ENCODE measurements at regions not wholly inside any gene's neighbourhood (a gene's known extent, or its start where the extent isn't known, plus 50 kb on each side); places are given as distances from the start of the nearest gene placed in this dataset.
"Not testable (repeated sequence)": the region's sequence is repeated elsewhere in the genome, so short reads cannot be mapped to it uniquely, and the experiment has no call there.

DNA sequence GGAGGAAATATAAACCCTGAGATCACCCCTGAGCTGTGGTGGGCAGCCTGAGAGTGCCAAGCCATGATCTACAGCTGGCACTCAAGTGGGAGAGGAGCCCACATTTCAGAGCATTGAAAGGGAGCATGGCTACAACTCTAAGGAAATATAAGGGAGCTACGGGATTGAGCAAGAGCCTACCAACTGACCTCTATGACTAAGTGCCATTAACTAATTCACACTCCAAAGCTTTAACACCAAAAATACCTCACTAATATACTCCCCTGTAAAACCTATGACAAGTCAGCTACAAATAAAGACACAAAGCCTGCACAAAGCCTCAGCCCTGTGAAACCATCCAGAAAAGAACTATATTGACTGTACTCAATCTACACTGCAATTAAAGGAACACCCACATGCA lies 286.8 kb upstream of the RPS23 start:
- ATAC-seq (no peak), DNase-seq (no peak)
- intact Hi-C loops (cut with DNase I, micrococcal nuclease): no loop called here

DNA sequence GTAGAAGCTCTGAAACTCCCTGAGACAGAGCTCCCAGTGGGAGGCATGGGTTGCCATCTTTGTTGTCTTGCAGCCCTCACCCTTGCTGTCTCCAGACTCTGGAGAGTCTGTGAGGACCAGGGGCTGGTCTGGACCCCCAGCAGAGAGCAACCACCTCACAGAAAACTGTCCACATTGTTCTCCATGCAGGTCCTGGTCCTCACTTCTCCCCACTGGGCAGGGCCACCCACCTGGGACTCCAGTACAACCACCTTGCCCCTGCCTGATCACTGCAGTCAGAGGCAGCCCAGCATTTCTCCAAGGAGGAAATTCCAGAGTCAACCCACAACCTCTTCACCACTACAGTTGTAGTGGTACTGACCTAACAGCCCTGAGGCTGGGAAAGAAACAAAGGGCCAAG lies 285.6 kb upstream of the RPS23 start:
- no peak for DNase-seq
- intact Hi-C loops (cut with DNase I, micrococcal nuclease): no loop called here
- ATAC-seq: no peak

DNA sequence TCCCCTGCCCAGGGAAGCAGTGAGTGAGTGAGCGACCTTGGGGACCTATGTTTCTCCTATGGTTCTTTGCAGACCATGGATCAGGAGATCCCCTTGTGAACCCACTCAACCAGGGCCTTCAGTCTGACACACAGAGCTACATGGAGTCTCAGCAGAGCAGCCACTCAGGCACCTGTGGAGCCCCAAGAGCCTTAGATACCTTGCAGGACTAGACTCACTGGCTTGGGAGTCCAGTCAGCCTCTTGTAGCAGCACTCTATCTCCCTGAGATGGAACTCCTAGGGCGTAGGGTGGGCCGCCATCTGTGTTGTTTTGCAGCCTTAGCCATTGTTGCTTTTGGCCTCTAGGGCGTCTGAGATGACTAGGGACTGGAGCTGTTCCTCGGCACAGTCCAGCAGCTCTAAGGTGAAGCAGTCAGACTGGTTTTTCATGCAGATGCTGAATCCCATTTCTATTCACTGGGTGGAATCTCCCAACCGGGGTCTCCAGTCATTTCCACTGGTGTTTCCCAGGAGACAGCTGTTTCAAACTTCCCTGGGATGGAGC lies 284.6 kb upstream of the RPS23 start:
- DNase-seq: no peak
- ATAC-seq: no peak
- intact Hi-C loops (cut with DNase I, micrococcal nuclease): no loop called here

DNA sequence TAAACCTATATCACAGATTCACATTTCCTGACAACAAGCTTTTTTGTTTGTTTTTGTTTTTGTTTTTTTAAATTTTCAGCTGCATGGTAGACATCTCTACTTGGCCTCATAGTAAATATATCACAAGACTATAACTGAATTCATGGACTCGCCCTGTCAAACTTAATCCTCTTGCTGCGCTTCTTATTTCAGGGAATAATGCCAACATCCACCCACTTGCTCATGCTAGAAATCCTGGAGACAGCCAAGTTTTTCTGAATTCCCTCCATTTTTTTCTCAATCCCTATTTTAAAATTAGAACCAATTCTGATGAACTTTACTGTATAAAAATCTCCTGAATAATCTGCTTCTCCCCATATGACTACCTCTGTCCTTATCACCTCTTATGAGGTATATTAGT lies 283.6 kb upstream of the RPS23 start:
- no peak for DNase-seq
- intact Hi-C loops (cut with DNase I, micrococcal nuclease): no loop called here
- ATAC-seq: no peak

DNA sequence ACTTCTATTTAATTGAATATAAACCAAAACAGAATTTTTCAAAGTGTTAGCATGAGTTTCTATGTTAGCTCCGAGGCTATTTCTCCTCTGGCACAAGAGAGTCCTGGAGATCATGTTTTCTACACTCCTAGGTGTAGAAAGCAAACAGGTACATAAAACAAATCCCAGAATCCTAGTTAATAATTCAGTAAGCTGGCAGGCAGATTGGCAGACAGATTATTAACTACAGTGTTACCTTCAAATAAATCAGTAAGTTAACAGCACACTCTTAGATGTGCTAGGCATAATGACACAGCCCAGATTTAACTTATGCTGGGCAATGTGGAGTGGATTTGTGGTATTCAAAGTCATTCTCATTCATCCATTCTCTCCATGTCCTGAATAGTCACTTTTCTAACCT lies 282.8 kb upstream of the RPS23 start:
- ATAC-seq (no peak), DNase-seq (no peak)
- intact Hi-C loops (cut with DNase I, micrococcal nuclease): no loop called here

DNA sequence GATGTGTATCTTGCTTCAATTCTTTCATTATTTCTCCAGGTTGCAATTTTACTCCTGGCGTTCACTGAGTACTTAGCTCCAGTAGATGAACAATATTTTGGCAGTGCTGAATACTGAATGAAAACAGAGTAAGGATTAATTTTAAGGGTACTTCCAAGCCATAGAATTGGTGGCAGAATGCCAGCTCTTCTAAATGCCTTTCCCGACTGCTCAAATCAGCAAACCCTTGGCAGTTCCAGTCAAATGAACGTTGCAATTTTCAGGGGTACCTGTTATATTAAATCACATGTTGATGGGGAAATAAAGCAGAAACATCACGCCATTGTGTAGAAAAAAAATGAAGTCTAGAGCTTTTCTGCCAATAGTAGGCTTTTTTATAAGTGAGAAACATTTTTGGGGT lies 282.4 kb upstream of the RPS23 start:
- no peak for DNase-seq
- intact Hi-C loops (cut with DNase I, micrococcal nuclease): no loop called here
- no peak for ATAC-seq

DNA sequence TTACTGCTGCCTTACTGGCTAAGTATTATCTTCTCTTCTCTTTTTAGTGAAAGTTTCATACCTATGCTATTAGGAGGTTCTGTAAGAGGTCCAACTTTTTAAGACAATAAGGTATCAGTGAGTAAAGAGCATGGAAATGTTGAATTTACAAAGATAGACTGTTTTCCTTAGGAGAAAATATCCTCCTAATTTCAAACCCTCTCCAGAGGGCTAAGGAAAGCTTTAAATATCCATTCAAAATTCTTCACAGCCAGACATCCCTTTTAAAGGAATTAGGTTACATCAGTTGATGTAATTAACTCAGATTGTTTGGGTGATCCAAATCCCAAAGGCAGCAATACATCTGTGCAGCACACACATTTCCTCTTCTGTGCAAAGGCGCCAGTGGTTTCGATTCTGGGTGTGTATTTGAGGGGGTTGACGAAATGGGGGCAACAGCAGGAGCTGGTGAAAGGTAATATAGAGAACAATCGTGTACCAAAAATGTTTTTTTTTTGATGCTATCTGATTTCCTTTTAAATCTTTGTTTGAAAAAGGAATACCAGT lies 273.8 kb upstream of the RPS23 start:
- ATAC-seq: no peak
- intact Hi-C loops (cut with DNase I, micrococcal nuclease): no loop called here
- DNase-seq: no peak

DNA sequence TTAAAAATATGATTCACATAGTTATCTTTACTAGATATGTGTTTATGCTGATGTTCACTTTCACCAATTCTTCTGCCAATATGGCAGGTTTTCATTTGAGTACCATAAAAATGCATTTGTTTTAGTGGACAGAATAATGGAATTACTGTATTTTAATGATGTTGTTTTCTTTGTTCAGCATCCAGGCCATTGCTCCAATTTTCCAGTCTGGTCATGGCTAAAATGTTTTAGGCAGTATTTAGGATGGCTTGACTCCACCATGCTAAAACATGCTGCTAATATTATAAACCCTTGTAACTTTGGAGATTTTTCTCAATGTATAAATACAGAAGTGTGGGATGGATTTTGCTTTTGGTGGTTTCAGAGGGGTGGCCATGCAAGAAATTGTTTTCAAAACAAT lies 273.0 kb upstream of the RPS23 start:
- intact Hi-C loops (cut with DNase I, micrococcal nuclease): no loop called here
- DNase-seq (no peak), ATAC-seq (no peak)

DNA sequence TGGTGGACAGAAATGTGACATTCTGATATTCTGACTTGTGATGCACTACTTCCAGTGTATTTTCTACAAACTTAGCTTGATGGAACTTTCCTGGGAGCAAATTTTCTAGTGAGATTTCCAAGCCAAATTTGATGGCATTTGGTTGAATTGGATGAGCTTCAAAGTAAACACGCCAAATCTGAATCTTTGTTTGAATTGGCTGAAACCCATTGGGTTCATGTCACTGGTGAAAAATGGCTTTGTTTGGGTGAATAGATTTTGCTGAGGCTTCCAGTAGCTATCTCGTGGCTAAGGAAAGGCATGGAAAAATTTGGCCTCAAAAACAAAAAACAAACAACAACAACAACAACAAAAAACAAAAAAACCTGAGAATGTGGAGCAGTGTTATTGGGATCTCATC lies 271.1 kb upstream of the RPS23 start:
- intact Hi-C loops (cut with DNase I, micrococcal nuclease): no loop called here
- ATAC-seq (no peak), DNase-seq (no peak)

DNA sequence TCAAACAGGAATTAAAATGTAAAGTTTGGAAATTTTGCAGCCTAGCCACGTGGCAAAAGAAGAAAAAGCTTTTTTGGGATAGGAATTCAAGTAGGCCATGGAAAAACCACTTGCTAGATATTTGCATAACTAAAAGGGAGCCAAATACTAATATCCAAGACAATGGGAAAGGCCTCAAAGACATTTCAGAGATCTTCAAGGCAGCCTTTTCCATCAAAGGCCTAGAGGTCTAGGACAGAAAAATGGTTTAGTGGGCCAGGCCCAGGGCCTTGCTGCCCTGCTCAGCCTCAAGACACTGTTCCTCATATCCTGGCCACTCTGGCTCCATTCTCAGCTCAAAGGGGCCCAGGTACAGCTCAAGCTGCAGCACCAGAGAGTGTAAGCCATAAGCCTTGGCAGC lies 265.9 kb upstream of the RPS23 start:
- intact Hi-C loops (cut with DNase I, micrococcal nuclease): no loop called here
- DNase-seq (no peak), ATAC-seq (no peak)

DNA sequence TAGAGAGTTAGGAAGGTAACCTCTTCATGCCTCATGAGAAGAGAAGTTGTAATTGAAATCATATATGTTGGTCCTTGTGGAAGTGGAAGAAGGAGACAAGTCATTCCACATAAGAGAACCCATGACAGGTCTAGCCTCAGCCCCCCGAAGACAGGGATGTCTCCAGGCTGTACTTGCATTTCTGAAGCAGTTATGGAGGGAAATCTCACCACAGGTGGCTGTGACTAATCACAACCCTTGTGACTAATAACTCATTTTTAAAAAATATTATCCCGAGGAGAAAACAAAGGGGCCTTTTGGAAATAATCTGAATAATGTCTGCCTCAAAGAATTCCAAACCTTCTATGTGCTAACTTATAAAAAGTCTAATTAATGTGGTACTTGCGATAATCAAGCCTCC lies 262.1 kb upstream of the RPS23 start:
- no peak for ATAC-seq

DNA sequence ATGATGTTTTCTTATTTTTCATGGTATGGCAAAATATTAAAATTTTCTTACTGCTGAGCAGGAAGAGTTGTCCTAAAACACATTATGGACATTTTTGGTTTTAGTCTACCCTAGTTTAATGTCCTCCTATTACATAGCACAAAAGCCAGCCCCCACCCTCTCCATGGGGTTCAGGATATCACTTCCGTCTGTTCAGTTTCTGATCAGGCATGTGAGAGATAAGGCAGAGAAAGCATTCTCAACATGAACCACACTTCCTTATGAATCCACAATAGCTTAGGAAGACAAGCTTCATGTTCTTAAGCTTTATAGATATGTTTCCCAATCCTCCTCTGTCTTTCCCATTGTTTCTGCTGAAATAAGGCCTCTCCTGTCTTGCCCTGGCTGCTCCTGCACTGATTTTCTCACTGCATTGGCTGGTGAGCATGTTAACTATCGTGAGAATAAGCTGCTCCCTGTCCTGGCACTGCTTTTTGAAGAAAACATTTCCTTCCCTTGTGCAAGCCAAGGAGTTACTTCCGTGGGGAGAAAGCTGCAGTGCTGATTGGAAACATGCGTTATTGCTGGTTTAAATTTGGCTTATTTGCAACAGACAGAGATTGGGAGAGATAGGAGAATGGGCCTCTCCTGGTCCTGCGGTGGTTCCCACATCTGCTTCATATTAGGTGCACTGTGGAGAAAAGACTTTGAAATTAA lies 260.3 kb upstream of the RPS23 start:
- no peak for ATAC-seq
- DNase-seq: no peak
- intact Hi-C loops (cut with DNase I, micrococcal nuclease): no loop called here

More for the DNA sequence above, 262.1 kb upstream of the RPS23 start:
- intact Hi-C loops (cut with DNase I, micrococcal nuclease): no loop called here
- DNase-seq: no peak

DNA sequence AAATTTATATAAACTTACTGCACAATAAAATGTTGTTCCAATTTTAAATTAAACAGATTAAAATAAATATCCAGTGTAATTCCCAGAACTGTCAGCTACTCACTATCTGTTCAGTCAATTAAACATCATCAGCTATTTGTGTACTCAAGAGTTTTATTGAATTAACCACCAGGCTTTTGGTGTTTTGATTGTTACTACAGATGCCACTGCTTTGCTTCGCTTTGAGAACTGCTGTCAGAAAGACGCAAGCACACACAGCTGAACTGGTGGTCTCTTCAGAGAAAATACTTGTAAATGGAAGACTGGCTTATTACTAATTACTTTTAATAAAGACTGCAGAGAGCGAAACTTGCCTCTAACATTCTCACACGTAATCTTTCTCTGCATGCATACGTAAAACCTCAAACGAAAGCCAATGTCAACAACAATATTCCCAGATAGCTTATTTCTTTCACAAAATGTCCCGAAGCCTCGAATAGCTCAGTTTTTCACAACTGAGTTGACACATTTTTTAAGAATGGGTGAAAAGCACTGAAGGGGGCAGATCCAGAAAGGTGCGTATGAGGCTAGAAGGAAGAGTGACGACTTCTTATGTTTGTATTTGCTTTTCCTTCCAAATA lies 259.6 kb upstream of the RPS23 start:
- intact Hi-C loops (cut with DNase I, micrococcal nuclease): no loop called here
- ATAC-seq (no peak), DNase-seq (no peak)

DNA sequence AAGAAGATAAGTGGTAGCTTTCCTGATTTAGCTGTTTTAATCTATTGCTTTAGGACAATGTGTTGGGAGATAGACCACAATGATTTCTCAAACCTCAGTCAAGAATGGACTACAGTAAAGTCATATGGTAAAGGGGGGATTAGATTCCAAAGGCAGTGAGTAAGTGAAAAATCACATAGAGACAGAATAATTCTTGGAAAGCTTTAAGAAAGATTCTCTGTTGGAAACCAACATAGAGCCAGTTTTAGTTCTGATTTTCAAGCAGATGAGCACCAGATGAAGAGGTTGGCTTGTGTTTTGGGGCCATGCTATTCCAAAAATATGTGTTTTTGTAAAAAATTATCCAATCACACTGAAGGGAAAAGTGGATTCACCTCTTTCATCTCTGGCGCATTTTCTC lies 256.8 kb upstream of the RPS23 start:
- intact Hi-C loops (cut with DNase I, micrococcal nuclease): no loop called here
- ATAC-seq (no peak), DNase-seq (no peak)

DNA sequence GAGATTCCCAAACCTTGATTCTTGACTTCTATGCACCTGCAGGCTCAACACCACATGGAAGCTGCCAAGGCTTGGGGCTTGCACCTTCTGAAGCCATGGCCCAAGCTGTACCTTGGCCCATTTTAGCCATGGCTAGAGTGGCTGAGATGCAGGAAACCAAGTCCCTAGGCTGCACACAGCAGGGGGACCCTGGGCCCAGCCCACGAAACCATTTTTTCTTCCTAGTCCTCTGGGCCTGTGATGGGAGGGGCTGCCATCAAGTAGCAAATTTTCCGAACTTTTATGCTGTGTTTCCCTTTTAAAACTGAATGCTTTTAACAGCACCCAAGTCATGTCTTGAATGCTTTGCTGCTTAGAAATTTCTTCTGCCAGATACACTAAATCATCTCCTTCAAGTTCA lies 253.9 kb upstream of the RPS23 start:
- ATAC-seq; DNase-seq; intact Hi-C loops (cut with DNase I, micrococcal nuclease): not testable (repeated sequence)

DNA sequence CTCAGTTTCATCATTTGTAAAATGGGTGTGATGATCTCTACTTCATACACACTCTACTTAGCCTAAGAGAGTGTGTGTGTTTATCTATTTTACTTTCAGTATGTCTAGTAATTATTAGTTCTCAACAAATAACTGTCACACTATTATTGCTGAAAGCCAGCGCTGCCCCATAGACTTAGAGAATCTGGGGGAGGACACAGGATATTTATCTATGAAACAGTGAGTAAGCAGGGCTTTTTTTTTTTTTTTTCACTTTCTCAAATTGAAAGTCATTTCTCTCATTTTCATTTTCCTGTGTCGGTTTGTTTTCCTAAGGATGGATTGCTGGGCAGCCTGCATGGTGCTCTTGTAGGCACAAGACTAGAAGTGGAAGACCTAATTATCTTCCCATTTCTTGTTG lies 248.4 kb upstream of the RPS23 start:
- DNase-seq (no peak), ATAC-seq (no peak)
- intact Hi-C loops (cut with DNase I, micrococcal nuclease): no loop called here

DNA sequence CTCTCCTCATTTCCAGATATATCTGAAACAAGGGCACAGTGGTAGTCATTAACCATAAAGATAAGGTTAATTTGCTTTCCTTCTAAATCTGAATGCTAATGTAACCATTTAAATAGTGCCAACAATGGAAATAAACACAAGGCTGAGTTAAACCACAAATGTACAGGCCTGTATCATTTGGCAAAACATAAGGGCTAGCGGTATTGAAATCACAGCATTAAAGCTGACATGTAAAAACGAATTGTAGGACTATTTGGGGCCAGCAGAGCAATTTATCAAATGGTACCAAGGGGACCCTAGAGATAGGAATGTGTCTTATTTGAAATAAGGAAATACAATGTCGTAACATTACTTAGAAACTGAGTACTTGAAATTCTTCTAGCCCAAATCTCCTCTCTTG lies 247.5 kb upstream of the RPS23 start:
- DNase-seq (no peak), ATAC-seq (no peak)
- intact Hi-C loops (cut with DNase I, micrococcal nuclease): no loop called here

DNA sequence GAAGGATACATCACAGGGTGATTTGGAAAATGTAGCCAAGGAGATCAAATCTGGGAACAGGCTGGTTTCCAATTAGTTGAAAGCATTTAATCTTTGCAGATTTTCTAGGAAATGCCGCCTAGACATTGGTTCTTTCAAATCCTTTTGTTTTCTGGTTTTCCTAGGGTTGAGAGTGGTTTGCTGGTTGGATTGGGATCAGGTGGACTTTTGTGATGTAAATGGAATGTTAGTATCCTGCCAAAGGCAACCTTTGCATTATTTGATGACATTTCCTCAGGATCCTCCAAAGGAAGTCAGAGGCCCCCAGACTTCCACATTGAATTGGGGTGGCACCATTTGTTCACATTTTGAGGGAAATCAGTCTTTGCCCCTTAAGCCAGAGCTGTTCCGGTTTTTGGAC lies 245.5 kb upstream of the RPS23 start:
- DNase-seq: no peak
- intact Hi-C loops (cut with DNase I, micrococcal nuclease): no loop called here
- ATAC-seq: no peak

DNA sequence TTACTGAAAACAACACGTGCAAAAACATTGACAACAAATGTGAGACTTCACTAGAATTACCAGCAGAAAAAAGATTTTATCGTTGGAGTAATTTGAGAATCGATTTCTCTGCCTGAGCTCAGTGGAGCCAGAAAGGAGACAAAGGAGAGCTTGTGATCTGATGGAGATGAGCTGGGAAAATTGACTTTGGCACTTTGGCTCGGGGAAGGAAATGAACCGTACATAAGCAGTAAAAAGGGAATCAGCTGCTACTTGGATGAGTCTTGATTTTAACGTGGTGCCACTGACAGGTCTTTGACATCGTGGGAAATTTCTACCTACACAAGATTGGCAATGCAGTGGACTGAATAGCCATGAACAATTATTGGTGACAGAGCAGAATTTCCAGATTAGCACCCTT lies 244.7 kb upstream of the RPS23 start:
- intact Hi-C loops (cut with DNase I, micrococcal nuclease): no loop called here
- DNase-seq (no peak), ATAC-seq (no peak)

DNA sequence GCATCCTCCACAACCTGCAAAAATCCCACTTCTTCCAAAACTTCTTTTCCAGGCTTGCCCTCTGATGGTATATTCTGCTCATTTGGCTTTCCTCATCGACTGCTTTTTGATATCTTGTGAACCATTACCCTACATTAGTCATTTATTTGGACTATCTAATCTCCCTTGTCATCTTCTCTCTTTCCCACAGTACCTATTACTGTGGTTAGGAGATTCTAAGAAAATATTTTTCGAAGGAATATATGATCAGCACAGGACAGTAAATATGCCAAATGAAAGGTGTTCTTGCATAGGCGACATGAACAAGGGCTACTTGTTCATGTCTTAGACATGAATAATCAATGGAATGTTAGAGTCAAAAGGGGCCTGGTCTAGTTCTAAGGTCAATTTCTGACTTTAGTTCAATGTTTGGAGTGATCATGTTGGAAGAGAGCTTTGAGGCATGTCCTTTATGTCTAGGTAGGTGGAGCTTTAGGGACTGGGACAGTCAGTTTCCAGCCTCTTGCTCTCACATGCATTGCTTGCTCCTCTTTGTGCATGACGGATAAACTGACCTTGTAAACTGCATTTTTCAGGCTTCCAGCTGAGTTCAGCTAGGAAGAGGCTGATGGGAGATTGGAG lies 243.4 kb upstream of the RPS23 start:
- no peak for ATAC-seq
- intact Hi-C loops (cut with DNase I, micrococcal nuclease): no loop called here

More for the DNA sequence above, 243.4 kb upstream of the RPS23 start:
- no peak for DNase-seq
